H1 (cell line): ENCODE measurements at regions not wholly inside any gene's neighbourhood (a gene's known extent, or its start where the extent isn't known, plus 50 kb on each side); places are given as distances from the start of the nearest gene placed in this dataset.
A peak's percentile ranks its signal among the peaks of the same experiment; 100 is the strongest.

ENCODE experiments used
- CTCF ChIA-PET: fragments of 300-600 bp; sonication (Branson Sonifier 250); formaldehyde crosslinking; loops from one replicate; lab custom pipeline; 2021; ENCODE audit not compliant: partially characterized antibody; lab: Charles Lee
- POLR2A ChIA-PET: fragments of 300-600 bp; sonication (Branson Sonifier 250); formaldehyde crosslinking; loops from one replicate; lab custom pipeline; 2021; ENCODE audit warnings: inconsistent platforms; ENCODE audit not compliant: partially characterized antibody; lab: Charles Lee
- DNase-seq, 2 experiments: peaks; one replicate each; pipeline versions ENCODE4 v3.0.0 to v3.0.0-alpha.2; 2010 to 2022; ENCODE audit warnings: low spot score in 2 of 2, low read depth in 1 of 2, mixed read lengths in 1 of 2
- FAIRE-seq: peaks from 2 replicates; lab custom pipeline; 2011; peaks lifted over from hg19 to GRCh38; lab: Jason Lieb, UNC
- H2AFZ ChIP-seq: 2 replicates; pipeline ENCODE4 v1.8.1; 2012; ENCODE audit warnings: low read length, inconsistent platforms
- H2AK5ac ChIP-seq: 2 replicates; pipeline ENCODE4 v1.6.1; 2013; ENCODE audit warnings: low read depth, low read length
- H2BK120ac ChIP-seq: replicated peaks from 2 replicates; pipeline ENCODE3; 2013; ENCODE audit warnings: low read depth, low read length, inconsistent platforms
- H2BK12ac ChIP-seq: 2 replicates; pipeline ENCODE4 v1.6.1; 2013; ENCODE audit warnings: low read depth, low read length
- H2BK15ac ChIP-seq: 2 replicates; pipeline ENCODE4 v1.6.1; 2013; ENCODE audit warnings: low read length
- H2BK20ac ChIP-seq: 2 replicates; pipeline ENCODE4 v1.6.1; 2013; ENCODE audit warnings: low read length
- H2BK5ac ChIP-seq: 2 replicates; pipeline ENCODE4 v1.6.1; 2013; ENCODE audit warnings: low read depth, low read length
- H3K14ac ChIP-seq: 2 replicates; pipeline ENCODE4 v1.6.1; 2013; ENCODE audit warnings: inconsistent platforms; ENCODE audit not compliant: insufficient read length
- H3K18ac ChIP-seq: 2 replicates; pipeline ENCODE4 v1.6.1; 2013; ENCODE audit warnings: low read length; ENCODE audit errors: extremely low read depth
- H3K23ac ChIP-seq: 2 replicates; pipeline ENCODE4 v1.6.1; 2013; ENCODE audit warnings: inconsistent platforms; ENCODE audit not compliant: insufficient read length
- H3K23me2 ChIP-seq: 2 replicates; pipeline ENCODE4 v1.6.1; 2013; ENCODE audit warnings: low read depth, low read length
- H3K27ac ChIP-seq: 2 replicates; pipeline ENCODE4 v1.6.1; 2011; ENCODE audit warnings: low read depth, low read length, inconsistent platforms
- H3K27me3 ChIP-seq, 4 experiments: replicated peaks in 1 of 4; 1 replicate in 1 of 4; 2 replicates in 3 of 4; pipeline versions ENCODE4 v1.6.1 to v1.8.1; 2011 to 2013; ENCODE audit warnings: low read length in 3 of 4, mild to moderate bottlenecking in 3 of 4, inconsistent platforms in 2 of 4, mixed read lengths in 2 of 4, moderate library complexity in 1 of 4; ENCODE audit not compliant: control insufficient read depth in 3 of 4, insufficient read depth in 3 of 4; ENCODE audit errors: extremely low read depth in 1 of 4
- H3K36me3 ChIP-seq, 4 experiments: 2 replicates each; pipeline versions ENCODE4 v1.6.1 to v1.8.1; 2011 to 2013; ENCODE audit warnings: mild to moderate bottlenecking in 4 of 4, low read length in 3 of 4, moderate library complexity in 2 of 4, control low read depth in 1 of 4, inconsistent platforms in 1 of 4; ENCODE audit not compliant: insufficient read depth in 4 of 4, control insufficient read depth in 2 of 4
- H3K4ac ChIP-seq: replicated peaks from 2 replicates; pipeline ENCODE3; 2013; ENCODE audit warnings: low read length, low read depth, mixed read lengths, inconsistent platforms; ENCODE audit not compliant: insufficient read length
- H3K4me1 ChIP-seq, 4 experiments: replicated peaks in 1 of 4; 1 replicate in 1 of 4; 2 replicates in 3 of 4; pipeline versions ENCODE4 v1.6.1 to v1.8.1; 2011 to 2013; ENCODE audit warnings: low read length in 3 of 4, inconsistent platforms in 2 of 4, mixed read lengths in 1 of 4; ENCODE audit not compliant: insufficient read depth in 4 of 4, control insufficient read depth in 3 of 4
- H3K4me2 ChIP-seq, 2 experiments: 2 replicates each; pipeline versions ENCODE4 v1.6.1 to v1.8.1; 2011 to 2013; ENCODE audit warnings: low read depth in 2 of 2, low read length in 2 of 2, control low read depth in 1 of 2, inconsistent platforms in 1 of 2, mild to moderate bottlenecking in 1 of 2; ENCODE audit not compliant: insufficient read depth in 1 of 2
- H3K4me3 ChIP-seq, 4 experiments: fragments of 200-600, 300-600 bp in 1 of 4; sonication (generic), shearing (Covaris generic), sonication (Bioruptor Twin) in 1 of 4; 2 replicates each; pipeline versions ENCODE4 v1.5.1 to v1.8.1; 2011 to 2016; ENCODE audit warnings: low read length in 4 of 4, low read depth in 3 of 4, control low read depth in 2 of 4, inconsistent platforms in 2 of 4, mild to moderate bottlenecking in 2 of 4, mixed read lengths in 1 of 4, moderate library complexity in 1 of 4; ENCODE audit not compliant: insufficient read depth in 2 of 4; ENCODE audit errors: extremely low read depth in 1 of 4
- H3K56ac ChIP-seq: replicated peaks from 2 replicates; pipeline ENCODE3; 2013; ENCODE audit warnings: low read depth, mild to moderate bottlenecking, mixed read lengths, low read length, inconsistent platforms; ENCODE audit not compliant: insufficient read length
- H3K79me1 ChIP-seq: 2 replicates; pipeline ENCODE4 v1.6.1; 2013; ENCODE audit warnings: low read depth, low read length, control low read depth
- H3K79me2 ChIP-seq, 2 experiments: 2 replicates each; pipeline versions ENCODE4 v1.6.1 to v1.8.1; 2012 to 2013; ENCODE audit warnings: low read length in 2 of 2, mild to moderate bottlenecking in 2 of 2, inconsistent platforms in 1 of 2; ENCODE audit not compliant: insufficient read depth in 2 of 2, control insufficient read depth in 1 of 2
- H3K9ac ChIP-seq, 4 experiments: replicated peaks in 1 of 4; 1 replicate in 1 of 4; 2 replicates in 3 of 4; pipeline versions ENCODE4 v1.6.1 to v1.8.1; 2011 to 2013; ENCODE audit warnings: low read depth in 3 of 4, low read length in 3 of 4, control low read depth in 2 of 4, mild to moderate bottlenecking in 2 of 4, moderate library complexity in 2 of 4, inconsistent platforms in 1 of 4; ENCODE audit errors: extremely low read depth in 1 of 4
- H3K9me3 ChIP-seq, 2 experiments: 2 replicates each; pipeline versions ENCODE4 v1.6.1 to v1.8.1; 2012 to 2013; ENCODE audit warnings: mild to moderate bottlenecking in 2 of 2, moderate library complexity in 2 of 2, control low read depth in 1 of 2, inconsistent platforms in 1 of 2, low read depth in 1 of 2, low read length in 1 of 2, mixed read lengths in 1 of 2; ENCODE audit not compliant: insufficient read depth in 2 of 2
- H4K20me1 ChIP-seq, 2 experiments: replicated peaks in 1 of 2; 2 replicates each; pipeline versions ENCODE3 to v1.8.1; 2011 to 2013; ENCODE audit warnings: inconsistent platforms in 2 of 2, low read length in 2 of 2, mild to moderate bottlenecking in 1 of 2; ENCODE audit not compliant: insufficient read depth in 2 of 2, control insufficient read depth in 1 of 2
- H4K5ac ChIP-seq: 2 replicates; pipeline ENCODE4 v1.6.1; 2013; ENCODE audit warnings: low read length, low read depth, mixed read lengths, inconsistent platforms; ENCODE audit not compliant: insufficient read length
- H4K8ac ChIP-seq: 2 replicates; pipeline ENCODE4 v1.8.0; 2013; ENCODE audit warnings: mild to moderate bottlenecking, moderate library complexity, low read length, inconsistent platforms; ENCODE audit not compliant: insufficient read depth; ENCODE audit errors: extremely low read depth
- H4K91ac ChIP-seq: replicated peaks from 2 replicates; pipeline ENCODE3; 2013; ENCODE audit warnings: low read length, mixed read lengths, inconsistent platforms; ENCODE audit not compliant: insufficient read length
- EGR1 ChIP-seq: IDR thresholded peaks from 2 replicates; pipeline ENCODE4 v1.6.1; 2011; ENCODE audit warnings: low read depth, low read length, borderline replicate concordance
- HDAC2 ChIP-seq, 2 experiments: fragments of 300-600 bp in 1 of 2; sonication (generic) in 1 of 2; IDR thresholded peaks; 2 replicates each; pipeline ENCODE4 v1.6.1; 2011 to 2012; ENCODE audit warnings: low read depth in 2 of 2, low read length in 2 of 2, mild to moderate bottlenecking in 2 of 2, moderate library complexity in 2 of 2, borderline replicate concordance in 1 of 2, inconsistent platforms in 1 of 2
- SRF ChIP-seq: IDR thresholded peaks from 2 replicates; pipeline ENCODE4 v1.6.1; 2011; ENCODE audit warnings: mild to moderate bottlenecking, low read depth, low read length, moderate library complexity
- TAF1 ChIP-seq: IDR thresholded peaks from 2 replicates; pipeline ENCODE4 v1.6.1; 2011; ENCODE audit warnings: mild to moderate bottlenecking, low read depth, low read length
- TAF7 ChIP-seq: optimal IDR thresholded peaks from 2 replicates; pipeline ENCODE3; 2011; ENCODE audit warnings: low read depth, mild to moderate bottlenecking, inconsistent platforms, low read length, moderate library complexity, borderline replicate concordance
- TBP ChIP-seq: IDR thresholded peaks from 2 replicates; pipeline ENCODE4 v1.6.1; 2011; ENCODE audit warnings: low read depth, low read length, improper control_type of control experiment
- WGBS, 2 experiments: shearing (Covaris generic) in 1 of 2; methylation state at CpG; one replicate each; pipeline versions ENCODE4 v1.1.6 to v1.1.7; 2013 to 2015; ENCODE audit warnings: low lambda C conversion rate in 2 of 2, mixed read lengths in 2 of 2, inconsistent platforms in 1 of 2, low coverage in 1 of 2, missing lambda C conversion rate in 1 of 2; ENCODE audit not compliant: insufficient replicate concordance in 2 of 2, insufficient coverage in 1 of 2, insufficient read length in 1 of 2; ENCODE audit errors: extremely low coverage in 1 of 2, missing lambda C conversion rate in 1 of 2; 5-methylcytosine and 5-hydroxymethylcytosine counted together

GRCh38 chr11:62030071-62030684, 62.7 kb upstream of the FTH1 start:
- 73% methylated on average over 8 of the region's 8 CpGs; no CpG with 5 or more reads in 1 of the 2 experiments for WGBS, 2 experiments
- H2BK20ac ChIP-seq: peak overlapping the region; percentile 62; the same call in 1 of the 2 replicates
- H3K27ac ChIP-seq: no peak overlapping the region
- no peaks in the 10 kb centered on the region; a peak in 1 of 7 replicates for H3K27me3 ChIP-seq
- H3K23me2 ChIP-seq: no peaks in the 10 kb centered on the region
- no peaks in the 10 kb centered on the region for H3K36me3 ChIP-seq
- peak overlapping the region; percentile 66; the same call in 1 of the 2 replicates for H2BK15ac ChIP-seq
- no peak overlapping the region for H2BK120ac ChIP-seq
- no peak overlapping the region for H4K5ac ChIP-seq
- peak overlapping the region; percentile 83 for H3K18ac ChIP-seq
- no peak overlapping the region for H4K8ac ChIP-seq
- H3K4me2 ChIP-seq: no peak overlapping the region; a peak in 1 of 4 replicates
- peak; percentile 13 to 51 for DNase-seq
- H3K23ac ChIP-seq: no peak overlapping the region
- peak overlapping the region; percentile 94; the same call in 1 of the 2 replicates for H2BK12ac ChIP-seq
- H2AFZ ChIP-seq: no peak overlapping the region
- POLR2A ChIA-PET: interaction anchor here (1.2 to 1.5 kb wide), 4 partner anchors 9 to 66 kb away, joined by 3 to 12 read pairs (median 4); partner anchors contain the start of gene FTH1
- H3K14ac ChIP-seq: no peak overlapping the region
- H3K79me2 ChIP-seq: no peaks in the 10 kb centered on the region
- H3K9me3 ChIP-seq: no peaks in the 10 kb centered on the region
- H2AK5ac ChIP-seq: peak overlapping the region; percentile 87
- H3K4me1 ChIP-seq: peaks cover 0 to 3% (median 3%) of the 10 kb centered on the region in 4 experiments; a peak in 3 of 7 replicates
- CTCF ChIA-PET: interaction anchor here (1.0 to 1.3 kb wide), 6 partner anchors 33 to 147 kb away, joined by 3 to 7 read pairs (median 3); no protein-coding TSS in a partner anchor
- no peak for TF ChIP-seq EGR1
- TF ChIP-seq TAF7: no peak
- TF ChIP-seq TBP: no peak
- no peak for TF ChIP-seq HDAC2 (IDR thresholded peaks at IDR 0.05; ENCODE audit: borderline replicate concordance in 1 of 2, low read depth in 2 of 2, low read length in 2 of 2)
- TF ChIP-seq SRF: no peak
- TF ChIP-seq TAF1: 0 out of 2 replicates have a peak, but pooled peaks have one; percentile 31
- TF ChIP-seq, all 59 proteins: peak for 1
- Histone ChIP-seq H2BK5ac (peak overlapping the region; percentile 55; the same call in 1 of the 2 replicates), H3K9ac (no peak overlapping the region), H3K4me3 (no peak overlapping the region), H3K4ac (no peak overlapping the region), H3K56ac (no peak overlapping the region), H3K79me1 (no peaks in the 10 kb centered on the region), H4K20me1 (no peaks in the 10 kb centered on the region), H4K91ac (peak overlapping the region; percentile 29)
- FAIRE-seq: no peak
